ENCODE measurements at regions not wholly inside any gene's neighbourhood (a gene's known extent, or its start where the extent isn't known, plus 50 kb on each side); places are given as distances from the start of the nearest gene placed in this dataset.

GRCh38 chr4:123613586-123614344 is 217.2 kb downstream of the SPRY1 start:
- TF ChIP-seq POLR2A (IDR thresholded peaks at IDR 0.05) = no peak
- no peak for TF ChIP-seq POLR2AphosphoS5 (IDR thresholded peaks at IDR 0.05)
- TF ChIP-seq CTCF (IDR thresholded peaks at IDR 0.05) = no peak
- no peak for TF ChIP-seq EP300 (IDR thresholded peaks at IDR 0.05)

Measured in suprapubic skin (tissue), 4 donors.